Retinal pigment epithelial cell (primary cell): ENCODE measurements at regions not wholly inside any gene's neighbourhood (a gene's known extent, or its start where the extent isn't known, plus 50 kb on each side); places are given as distances from the start of the nearest gene placed in this dataset.

Source experiments
- DNase-seq: peaks from one replicate; pipeline ENCODE4 v3.0.0-alpha.2; 2010; ENCODE audit warnings: low read depth
- H3K4me3 ChIP-seq: 2 replicates; pipeline ENCODE4 v1.5.1; 2011; ENCODE audit warnings: mild to moderate bottlenecking, low read length, control low read depth, moderate library complexity
- TF ChIP-seq, protein P1 (sequence below): conservative IDR thresholded peaks from 2 replicates; pipeline ENCODE4 v1.5.1; 2011; ENCODE audit warnings: low read depth, low read length, control low read depth, inconsistent platforms

DNA sequence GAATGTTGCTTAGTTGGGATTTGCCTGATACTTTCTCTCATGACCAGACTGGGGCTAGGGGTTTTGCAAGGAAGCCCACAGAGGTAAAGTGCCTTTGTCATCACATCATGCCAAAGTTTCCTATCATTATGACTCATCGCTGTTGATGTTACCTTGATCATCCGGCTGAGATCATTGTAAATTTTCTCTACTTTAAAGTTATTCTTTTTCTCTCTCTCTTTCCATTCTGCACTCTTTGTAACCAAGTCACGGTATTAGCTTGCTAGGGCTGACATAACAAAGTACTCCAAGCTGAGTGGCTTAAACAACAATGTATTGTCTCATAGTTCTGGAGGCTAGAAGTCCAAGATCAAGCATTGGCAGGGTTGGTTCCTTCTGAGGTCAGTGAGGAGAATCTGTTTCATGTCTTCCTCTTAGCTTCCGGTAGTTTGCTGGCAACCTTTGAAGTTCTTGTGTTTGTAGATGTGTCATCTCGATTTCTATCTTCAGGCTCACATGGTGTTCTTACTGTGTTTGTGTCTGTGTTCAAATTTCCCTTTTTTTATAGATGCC lies 113.0 kb downstream of the DTHD1 start:
- no peak for DNase-seq
- no peak overlapping the region for H3K4me3 ChIP-seq
- TF ChIP-seq, protein P1, sequence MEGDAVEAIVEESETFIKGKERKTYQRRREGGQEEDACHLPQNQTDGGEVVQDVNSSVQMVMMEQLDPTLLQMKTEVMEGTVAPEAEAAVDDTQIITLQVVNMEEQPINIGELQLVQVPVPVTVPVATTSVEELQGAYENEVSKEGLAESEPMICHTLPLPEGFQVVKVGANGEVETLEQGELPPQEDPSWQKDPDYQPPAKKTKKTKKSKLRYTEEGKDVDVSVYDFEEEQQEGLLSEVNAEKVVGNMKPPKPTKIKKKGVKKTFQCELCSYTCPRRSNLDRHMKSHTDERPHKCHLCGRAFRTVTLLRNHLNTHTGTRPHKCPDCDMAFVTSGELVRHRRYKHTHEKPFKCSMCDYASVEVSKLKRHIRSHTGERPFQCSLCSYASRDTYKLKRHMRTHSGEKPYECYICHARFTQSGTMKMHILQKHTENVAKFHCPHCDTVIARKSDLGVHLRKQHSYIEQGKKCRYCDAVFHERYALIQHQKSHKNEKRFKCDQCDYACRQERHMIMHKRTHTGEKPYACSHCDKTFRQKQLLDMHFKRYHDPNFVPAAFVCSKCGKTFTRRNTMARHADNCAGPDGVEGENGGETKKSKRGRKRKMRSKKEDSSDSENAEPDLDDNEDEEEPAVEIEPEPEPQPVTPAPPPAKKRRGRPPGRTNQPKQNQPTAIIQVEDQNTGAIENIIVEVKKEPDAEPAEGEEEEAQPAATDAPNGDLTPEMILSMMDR = no peak

DNA sequence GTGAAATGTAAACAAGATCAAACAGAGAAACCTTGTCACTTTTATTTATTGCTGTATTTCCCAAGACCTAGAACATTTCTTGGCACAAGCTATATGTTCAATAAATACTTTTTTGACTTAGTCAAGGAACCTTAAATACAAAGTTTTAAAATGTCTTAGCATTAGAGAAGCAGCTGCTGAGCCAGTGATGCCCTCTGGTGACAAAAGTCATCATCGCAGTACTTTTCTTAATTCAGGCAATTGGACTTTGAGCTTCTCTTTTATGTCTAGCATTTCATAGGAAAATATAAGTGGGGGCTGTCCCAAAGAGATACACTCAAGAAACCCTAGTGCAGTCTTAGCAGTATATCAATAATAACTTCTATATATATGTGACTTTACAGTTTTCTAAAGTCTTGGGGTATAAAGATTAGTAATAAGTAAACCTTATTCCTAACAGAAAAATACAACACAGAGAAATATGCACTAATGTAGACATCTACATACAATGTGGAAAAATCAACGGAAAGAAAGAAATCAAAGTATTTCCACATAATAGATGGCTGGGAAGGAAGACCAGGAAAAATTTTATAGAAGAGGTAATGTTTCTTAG lies 118.4 kb downstream of the DTHD1 start:
- H3K4me3 ChIP-seq = no peak overlapping the region
- TF ChIP-seq, protein P1 = peak; percentile 79
- DNase-seq = no peak

- DNase-seq = no peak
- TF ChIP-seq, protein P1 = no peak
- no peak overlapping the region for H3K4me3 ChIP-seq
These were observed 120.8 kb downstream of the DTHD1 start for GRCh38 chr4:36402008-36402758.

- TF ChIP-seq, protein P1 = no peak
- no peak overlapping the region for H3K4me3 ChIP-seq
These were observed 129.9 kb downstream of the DTHD1 start for GRCh38 chr4:36411338-36411737.

DNA sequence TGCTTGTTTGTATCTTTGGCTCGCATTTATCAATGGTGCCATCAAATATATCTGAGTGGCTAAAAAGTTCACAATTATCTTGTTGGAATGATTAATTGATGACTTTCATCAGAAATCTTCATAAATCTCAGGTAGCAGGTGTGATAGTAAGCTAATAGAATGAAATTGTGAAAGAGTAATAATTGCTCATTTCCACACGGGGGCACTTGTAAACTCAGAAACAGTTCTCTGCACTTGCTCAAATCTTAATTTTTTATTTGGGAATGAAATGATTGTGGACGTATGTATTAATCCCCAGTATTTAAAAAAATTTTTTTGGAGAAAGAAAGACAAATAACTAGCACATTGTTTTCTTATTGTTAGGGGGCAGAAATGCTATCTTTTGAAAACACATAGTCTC lies 132.8 kb downstream of the DTHD1 start:
- DNase-seq = no peak
- TF ChIP-seq, protein P1 = peak; percentile 48
- no peak overlapping the region for H3K4me3 ChIP-seq

More at GRCh38 chr4:36411338-36411737, 129.9 kb downstream of the DTHD1 start:
- DNase-seq = no peak

GRCh38 chr4:36417146-36417545 lies 135.7 kb downstream of the DTHD1 start:
- TF ChIP-seq, protein P1 = no peak
- no peak overlapping the region for H3K4me3 ChIP-seq
- no peak for DNase-seq
